HCT116 (cell line): ENCODE measurements at regions not wholly inside any gene's neighbourhood (a gene's known extent, or its start where the extent isn't known, plus 50 kb on each side); places are given as distances from the start of the nearest gene placed in this dataset.

Experiments
- ATAC-seq: fragments of 200-7000 bp; cut with Tn5 transposase; 2 replicates; pipeline ENCODE4 v1.9.1; 2020; ENCODE audit warnings: mild to moderate bottlenecking, moderate library complexity
- BruUV-seq: library from RNA; stranded (reverse); fragments of 400-500 nt; replicated peaks from 2 replicates; lab custom pipeline; 2021; lab: Mats Ljungman, UMichigan
- CTCF ChIA-PET: fragments of 300-600 bp; sonication (Branson Sonifier 250); formaldehyde crosslinking; loops from one replicate; lab custom pipeline; 2021; ENCODE audit warnings: antibody characterized with exemption; lab: Charles Lee
- POLR2A ChIA-PET: fragments of 300-600, 350-600 bp; sonication (Branson Sonifier 250); formaldehyde crosslinking; loops from one replicate; lab custom pipeline; 2021; ENCODE audit warnings: antibody characterized with exemption; lab: Charles Lee
- RAD21 ChIA-PET, 2 experiments: fragments of 300-600 bp; sonication (Branson Sonifier 250); formaldehyde crosslinking; loops; one replicate each; lab custom pipeline; 2023; ENCODE audit warnings: low total read pairs in 2 of 2; ENCODE audit not compliant: uncharacterized antibody in 2 of 2, unreplicated experiment in 2 of 2, low non-redundant PET in 1 of 2; lab: Charles Lee
- DNase-seq: peaks from one replicate; pipeline ENCODE4 v3.0.0-alpha.2; 2010; ENCODE audit warnings: low read depth, low spot score
- H2AFZ ChIP-seq: fragments of 200-600 bp; shearing (Covaris generic), sonication (generic); 2 replicates; pipeline ENCODE4 v1.6.1; 2017; ENCODE audit warnings: low read depth, mixed run types, mixed read lengths, antibody characterized with exemption, low read length; ENCODE audit not compliant: poor library complexity, severe bottlenecking
- H3K27ac ChIP-seq: 2 replicates; pipeline ENCODE4 v1.5.1; 2012; ENCODE audit warnings: low read depth, low read length
- H3K27me3 ChIP-seq: fragments of 200-600 bp; sonication (generic); 2 replicates; pipeline ENCODE4 v1.6.1; 2016; ENCODE audit warnings: mixed run types, low read length, mixed read lengths; ENCODE audit not compliant: insufficient read depth
- H3K36me3 ChIP-seq, 2 experiments: fragments of 200-500 bp in 1 of 2; fragments of 200-600 bp in 1 of 2; sonication (Bioruptor generic) in 1 of 2; sonication (generic) in 1 of 2; 2 replicates each; pipeline versions ENCODE4 v1.5.1 to v1.6.1; 2014 to 2016; ENCODE audit warnings: low read length in 2 of 2, inconsistent platforms in 1 of 2, mixed read lengths in 1 of 2, mixed run types in 1 of 2; ENCODE audit not compliant: insufficient read depth in 2 of 2, control insufficient read depth in 1 of 2
- H3K4me1 ChIP-seq, 2 experiments: fragments of 200-600 bp in 1 of 2; sonication (generic) in 1 of 2; 2 replicates each; pipeline versions ENCODE4 v1.5.1 to v1.6.1; 2012 to 2017; ENCODE audit warnings: low read length in 2 of 2, inconsistent platforms in 1 of 2, mild to moderate bottlenecking in 1 of 2, mixed read lengths in 1 of 2, mixed run types in 1 of 2, moderate library complexity in 1 of 2; ENCODE audit not compliant: insufficient read depth in 2 of 2, control insufficient read depth in 1 of 2
- H3K4me2 ChIP-seq: fragments of 200-600 bp; sonication (generic); 2 replicates; pipeline ENCODE4 v1.6.1; 2017; ENCODE audit warnings: mixed run types, low read length, mixed read lengths
- H3K4me3 ChIP-seq, 2 experiments: fragments of 200-600 bp in 1 of 2; sonication (generic) in 1 of 2; replicated peaks in 1 of 2; 2 replicates each; pipeline ENCODE4 v1.5.1; 2011 to 2016; ENCODE audit warnings: low read length in 2 of 2, control low read depth in 1 of 2, low read depth in 1 of 2, mild to moderate bottlenecking in 1 of 2, mixed read lengths in 1 of 2, mixed run types in 1 of 2
- H3K79me2 ChIP-seq: fragments of 200-600 bp; sonication (generic); 2 replicates; pipeline ENCODE4 v1.6.1; 2017; ENCODE audit warnings: mild to moderate bottlenecking, mixed run types, low read length, moderate library complexity, mixed read lengths; ENCODE audit not compliant: insufficient read depth
- H3K9ac ChIP-seq: fragments of 200-600 bp; sonication (generic); 2 replicates; pipeline ENCODE4 v1.6.1; 2016; ENCODE audit warnings: low read length, mixed read lengths
- H3K9me2 ChIP-seq: fragments of 200-600 bp; sonication (generic), shearing (Covaris generic); 2 replicates; pipeline ENCODE4 v1.6.1; 2017; ENCODE audit warnings: mixed run types, mild to moderate bottlenecking, moderate library complexity; ENCODE audit not compliant: insufficient read depth
- H3K9me3 ChIP-seq, 2 experiments: fragments of 200-500 bp in 1 of 2; fragments of 200-600 bp in 1 of 2; sonication (Bioruptor generic) in 1 of 2; sonication (generic) in 1 of 2; 2 replicates each; pipeline ENCODE4 v1.6.1; 2014 to 2017; ENCODE audit warnings: low read length in 2 of 2, mixed read lengths in 2 of 2, inconsistent platforms in 1 of 2, low read depth in 1 of 2, mild to moderate bottlenecking in 1 of 2, mixed run types in 1 of 2, moderate library complexity in 1 of 2; ENCODE audit not compliant: control insufficient read depth in 1 of 2, insufficient read depth in 1 of 2
- H4K20me1 ChIP-seq: fragments of 200-600 bp; sonication (generic), shearing (Covaris generic); 2 replicates; pipeline ENCODE4 v1.6.1; 2017; ENCODE audit warnings: mixed run types, mild to moderate bottlenecking, moderate library complexity; ENCODE audit not compliant: insufficient read depth
- CBX3 ChIP-seq: IDR thresholded peaks from 2 replicates; pipeline ENCODE4 v1.6.1; 2012; ENCODE audit warnings: low read depth
- CEBPB ChIP-seq: IDR thresholded peaks from 2 replicates; pipeline ENCODE4 v1.6.1; 2012; ENCODE audit warnings: low read depth
- EGR1 ChIP-seq: IDR thresholded peaks from 2 replicates; pipeline ENCODE4 v1.6.1; 2012; ENCODE audit warnings: low read depth
- ELF1 ChIP-seq: IDR thresholded peaks from 2 replicates; pipeline ENCODE4 v1.6.1; 2012; ENCODE audit warnings: low read depth, borderline replicate concordance
- EZH2 ChIP-seq: fragments of 200-600 bp; sonication (generic); IDR thresholded peaks from 2 replicates; pipeline ENCODE4 v1.6.1; 2017; ENCODE audit warnings: antibody characterized with exemption, mixed run types
- FOSL1 ChIP-seq: IDR thresholded peaks from 2 replicates; pipeline ENCODE4 v1.6.1; 2012; ENCODE audit warnings: low read depth
- JUND ChIP-seq: IDR thresholded peaks from 2 replicates; pipeline ENCODE4 v1.6.1; 2012
- POLR2A ChIP-seq: IDR thresholded peaks from 2 replicates; pipeline ENCODE4 v1.7.0; 2011; ENCODE audit warnings: borderline replicate concordance; ENCODE audit not compliant: insufficient read depth, insufficient read length; ENCODE audit errors: extremely low read depth
- POLR2AphosphoS5 ChIP-seq: IDR thresholded peaks from 2 replicates; pipeline ENCODE4 v1.6.1; 2011; ENCODE audit warnings: mild to moderate bottlenecking, low read depth, low read length, moderate library complexity
- SIN3A ChIP-seq: IDR thresholded peaks from 2 replicates; pipeline ENCODE4 v1.6.1; 2012; ENCODE audit warnings: low read depth
- SP1 ChIP-seq: IDR thresholded peaks from 2 replicates; pipeline ENCODE4 v1.6.1; 2012; ENCODE audit warnings: low read depth
- SRF ChIP-seq: IDR thresholded peaks from 2 replicates; pipeline ENCODE4 v1.6.1; 2012; ENCODE audit warnings: low read depth
- TCF7L2 ChIP-seq: IDR thresholded peaks from 2 replicates; pipeline ENCODE4 v1.7.0; 2011; ENCODE audit warnings: borderline replicate concordance, inconsistent platforms; ENCODE audit not compliant: insufficient read depth, insufficient read length; ENCODE audit errors: extremely low read depth
- YY1 ChIP-seq: IDR thresholded peaks from 2 replicates; pipeline ENCODE4 v1.6.1; 2011; ENCODE audit warnings: low read length, low read depth, moderate library complexity, mild to moderate bottlenecking; ENCODE audit not compliant: insufficient replicate concordance; ENCODE audit errors: extremely low read depth
- ZFX ChIP-seq: fragments of 450-650 bp; IDR thresholded peaks from 2 replicates; pipeline ENCODE4 v1.6.1; 2017
- ZNF274 ChIP-seq: fragments of 200-500 bp; sonication (Bioruptor generic); IDR thresholded peaks from 2 replicates; pipeline ENCODE4 v1.6.1; 2014; ENCODE audit warnings: mild to moderate bottlenecking, low read depth, low read length, inconsistent platforms
- intact Hi-C: fragments of 100-400 bp; cut with micrococcal nuclease; formaldehyde crosslinking; loops from 2 replicates; pipeline ENCODE4 v1.10.0; 2022
- TF ChIP-seq, protein P1 (sequence below): IDR thresholded peaks from 2 replicates; pipeline ENCODE4 v1.6.1; 2012
- TF ChIP-seq, protein P2 (sequence below), 3 experiments: fragments of 200-600 bp in 1 of 3; sonication (generic) in 1 of 3; IDR thresholded peaks in 2 of 3; conservative IDR thresholded peaks in 1 of 3; 2 replicates each; pipeline ENCODE4 v1.5.1; 2012 to 2017; ENCODE audit warnings: low read depth in 2 of 3, low read length in 2 of 3, antibody characterized with exemption in 1 of 3, borderline replicate concordance in 1 of 3, control low read depth in 1 of 3, mild to moderate bottlenecking in 1 of 3, mixed read lengths in 1 of 3, mixed run types in 1 of 3, moderate library complexity in 1 of 3; ENCODE audit not compliant: insufficient read depth in 1 of 3

DNA sequence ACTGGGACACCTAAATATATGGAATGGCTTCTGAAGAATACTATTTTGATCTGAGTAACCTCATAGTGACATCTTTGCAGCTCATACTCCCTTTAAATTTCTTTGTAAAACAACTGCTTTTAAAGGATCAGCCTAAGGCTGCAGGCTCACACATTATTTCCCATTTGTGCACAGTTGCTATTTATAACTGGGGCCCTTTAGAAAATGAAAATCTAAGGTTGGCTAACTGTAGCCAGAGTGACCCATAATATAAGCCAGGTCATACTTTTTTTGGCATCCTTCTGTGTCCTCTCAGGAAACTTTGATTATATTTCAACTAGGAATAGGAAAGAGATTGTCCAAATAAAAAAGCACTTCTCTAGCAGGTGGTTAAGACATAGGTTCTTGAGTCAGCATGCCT, 123.6 kb upstream of the RASGEF1B start:
- Histone ChIP-seq H3K27ac (no peak overlapping the region), H3K27me3 (peaks cover 20% of the 10 kb centered on the region), H3K4me1 (no peaks in the 10 kb centered on the region), H3K9ac (no peak overlapping the region), H3K4me2 (no peak overlapping the region), H2AFZ (no peak overlapping the region), H3K79me2 (no peaks in the 10 kb centered on the region), H3K4me3 (no peak overlapping the region), H3K36me3 (no peaks in the 10 kb centered on the region), H4K20me1 (no peaks in the 10 kb centered on the region), H3K9me3 (no peaks in the 10 kb centered on the region), H3K9me2 (no peaks in the 10 kb centered on the region)
- intact Hi-C loops: no loop called here
- ChIA-PET RAD21 (no interaction called here), CTCF (no interaction called here), POLR2A (no interaction called here)
- DNase-seq: no peak
- no TSS peak for BruUV-seq
- no peak for ATAC-seq
- no peak for TF ChIP-seq ELF1
- TF ChIP-seq ZFX: no peak
- no peak for TF ChIP-seq ZNF274
- TF ChIP-seq POLR2A: no peak
- no peak for TF ChIP-seq EGR1
- TF ChIP-seq SRF: no peak
- TF ChIP-seq CEBPB: no peak
- TF ChIP-seq YY1: no peak
- TF ChIP-seq CBX3: no peak
- no peak for TF ChIP-seq TCF7L2
- TF ChIP-seq SIN3A: no peak
- no peak for TF ChIP-seq FOSL1
- TF ChIP-seq POLR2AphosphoS5: no peak
- TF ChIP-seq JUND: no peak
- TF ChIP-seq, protein P1, sequence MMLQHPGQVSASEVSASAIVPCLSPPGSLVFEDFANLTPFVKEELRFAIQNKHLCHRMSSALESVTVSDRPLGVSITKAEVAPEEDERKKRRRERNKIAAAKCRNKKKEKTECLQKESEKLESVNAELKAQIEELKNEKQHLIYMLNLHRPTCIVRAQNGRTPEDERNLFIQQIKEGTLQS: no peak
- TF ChIP-seq EZH2: no peak
- TF ChIP-seq, protein P2, sequence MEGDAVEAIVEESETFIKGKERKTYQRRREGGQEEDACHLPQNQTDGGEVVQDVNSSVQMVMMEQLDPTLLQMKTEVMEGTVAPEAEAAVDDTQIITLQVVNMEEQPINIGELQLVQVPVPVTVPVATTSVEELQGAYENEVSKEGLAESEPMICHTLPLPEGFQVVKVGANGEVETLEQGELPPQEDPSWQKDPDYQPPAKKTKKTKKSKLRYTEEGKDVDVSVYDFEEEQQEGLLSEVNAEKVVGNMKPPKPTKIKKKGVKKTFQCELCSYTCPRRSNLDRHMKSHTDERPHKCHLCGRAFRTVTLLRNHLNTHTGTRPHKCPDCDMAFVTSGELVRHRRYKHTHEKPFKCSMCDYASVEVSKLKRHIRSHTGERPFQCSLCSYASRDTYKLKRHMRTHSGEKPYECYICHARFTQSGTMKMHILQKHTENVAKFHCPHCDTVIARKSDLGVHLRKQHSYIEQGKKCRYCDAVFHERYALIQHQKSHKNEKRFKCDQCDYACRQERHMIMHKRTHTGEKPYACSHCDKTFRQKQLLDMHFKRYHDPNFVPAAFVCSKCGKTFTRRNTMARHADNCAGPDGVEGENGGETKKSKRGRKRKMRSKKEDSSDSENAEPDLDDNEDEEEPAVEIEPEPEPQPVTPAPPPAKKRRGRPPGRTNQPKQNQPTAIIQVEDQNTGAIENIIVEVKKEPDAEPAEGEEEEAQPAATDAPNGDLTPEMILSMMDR (IDR thresholded peaks at IDR 0.05 in 2 of 3, conservative IDR thresholded peaks at IDR 0.05 in 1 of 3; ENCODE audit: borderline replicate concordance in 1 of 3, insufficient read depth in 1 of 3, low read depth in 2 of 3, low read length in 2 of 3): no peak
- TF ChIP-seq SP1: no peak
